Right kidney (tissue), 1 donor: ENCODE measurements at regions not wholly inside any gene's neighbourhood (a gene's known extent, or its start where the extent isn't known, plus 50 kb on each side); places are given as distances from the start of the nearest gene placed in this dataset.

ENCODE experiments used
- DNase-seq: peaks from one replicate; pipeline ENCODE4 v3.0.0-alpha.2; 2016

DNA sequence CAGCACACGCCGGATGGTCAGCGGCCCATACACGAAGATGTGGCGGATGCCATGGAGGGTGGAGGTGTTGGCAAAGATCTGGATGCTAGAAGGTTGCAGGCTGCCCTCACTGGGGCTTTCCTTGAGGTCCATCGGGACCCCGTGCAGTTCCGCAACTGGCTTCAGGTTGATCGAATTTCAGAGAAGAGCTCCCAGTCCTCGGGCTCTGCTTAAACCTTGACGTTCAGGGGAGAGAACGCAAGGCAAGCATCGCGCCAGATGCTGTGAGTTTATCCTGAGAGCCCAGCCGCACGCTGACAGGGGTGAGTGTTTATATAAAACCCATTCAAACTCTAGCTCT, 98.7 kb upstream of the CCL2 start:
- DNase-seq, result no peak

GRCh38 chr17:34156741-34157589, 98.1 kb upstream of the CCL2 start:
- peak; percentile 52 for DNase-seq

- DNase-seq, result no peak
Observed at GRCh38 chr17:34161690-34162089, 93.4 kb upstream of the CCL2 start.

DNA sequence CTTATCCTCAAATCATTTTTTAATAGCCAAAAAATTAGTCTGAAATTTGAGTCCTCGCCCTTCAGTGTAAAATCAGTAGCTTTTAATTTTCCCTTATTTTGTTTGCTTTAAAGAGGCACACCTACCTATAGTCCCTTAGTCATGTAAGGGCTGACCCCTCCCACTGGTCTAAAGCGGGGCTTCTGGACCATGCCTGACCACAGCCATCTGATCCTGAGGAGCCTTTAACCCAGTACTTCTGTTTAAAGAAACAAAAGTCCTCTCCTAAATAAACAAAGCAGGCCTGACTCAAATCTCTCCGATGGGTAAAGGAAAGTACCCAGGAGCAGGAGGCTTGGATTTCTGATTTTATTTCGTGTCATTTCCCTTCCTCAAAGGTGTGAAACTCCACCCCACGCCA, 92.0 kb upstream of the CCL2 start:
- no peak for DNase-seq

DNA sequence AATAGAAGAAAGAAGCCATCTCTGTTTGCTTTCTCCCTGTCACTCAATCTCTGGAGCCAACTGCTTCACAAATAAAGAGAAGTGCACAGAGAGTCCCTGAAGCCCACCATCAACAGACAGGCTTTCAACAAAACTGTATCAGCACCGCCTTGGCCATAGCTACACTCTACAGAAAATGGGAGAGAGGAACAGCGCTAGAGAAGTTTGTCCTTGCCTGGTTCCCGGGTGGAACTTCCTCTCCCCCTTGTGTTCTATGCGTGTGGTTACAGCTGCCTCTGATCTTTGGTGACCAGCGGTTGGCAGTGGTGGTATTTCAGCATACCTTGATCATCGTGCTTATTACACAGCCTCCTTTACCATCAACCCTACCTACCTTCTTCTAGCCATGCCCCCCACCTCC, 91.4 kb upstream of the CCL2 start:
- DNase-seq, result no peak

DNA sequence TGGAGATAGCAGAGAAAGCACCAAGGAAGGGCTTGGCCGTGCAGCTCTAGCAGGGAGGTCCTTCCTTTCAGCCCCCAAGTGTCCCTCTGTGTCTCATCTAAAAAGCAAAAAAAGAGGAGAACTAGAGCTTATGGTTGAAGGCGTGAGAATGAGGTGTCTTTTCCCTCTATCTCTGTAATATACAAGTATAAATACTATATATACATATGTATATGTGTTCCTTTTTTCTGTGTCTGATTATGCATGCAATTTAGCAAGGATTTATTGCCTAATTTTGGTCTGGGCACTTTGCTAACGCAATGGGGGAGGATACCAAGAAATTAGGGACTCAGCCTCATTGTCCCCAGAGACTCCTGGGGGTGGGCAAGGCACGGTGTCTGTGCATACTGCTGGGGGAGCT, 90.2 kb upstream of the CCL2 start:
- DNase-seq, result no peak

GRCh38 chr17:34166352-34166751, 88.7 kb upstream of the CCL2 start:
- DNase-seq, result no peak

DNA sequence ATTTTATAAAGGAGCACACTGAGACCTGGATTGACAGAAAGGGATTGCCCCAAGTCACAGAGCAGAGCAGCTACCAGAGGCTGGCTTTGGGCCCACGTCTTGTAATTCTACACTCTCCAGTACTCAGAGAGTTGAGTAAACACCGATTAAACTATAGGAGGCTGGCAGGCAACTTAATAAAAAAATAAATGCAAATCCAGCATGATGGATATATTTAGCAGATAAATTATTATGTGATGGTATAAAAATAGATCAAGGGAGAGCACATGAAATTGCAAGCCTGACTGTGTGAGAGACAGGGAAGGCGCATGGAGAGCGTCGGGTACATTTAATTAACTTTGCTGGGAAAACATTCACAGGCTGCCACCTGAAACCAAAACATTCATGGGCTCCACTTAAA, 87.7 kb upstream of the CCL2 start:
- no peak for DNase-seq

DNA sequence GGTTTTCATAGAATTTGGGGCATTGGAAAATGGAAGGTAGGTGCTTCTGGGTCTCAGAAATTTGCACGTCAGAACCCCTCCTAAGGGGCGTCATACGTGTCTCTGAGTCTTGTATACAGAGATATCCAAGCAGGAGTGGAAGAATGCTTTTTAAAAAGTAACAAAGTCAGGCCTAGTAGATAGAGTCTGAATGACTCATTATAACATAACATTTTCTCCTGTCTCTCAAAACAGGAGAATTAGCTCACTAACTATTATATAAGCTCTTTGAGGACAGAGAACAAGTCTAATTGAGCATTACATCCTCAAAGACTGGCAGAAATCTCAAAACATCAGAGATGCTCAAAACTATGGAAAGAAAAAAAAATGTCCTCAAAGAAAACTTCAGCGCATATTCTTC, 86.1 kb upstream of the CCL2 start:
- DNase-seq, result no peak

GRCh38 chr17:34169496-34169895, 85.6 kb upstream of the CCL2 start:
- DNase-seq, result no peak

- DNase-seq, result no peak
Observed at GRCh38 chr17:34171245-34171818, 83.8 kb upstream of the CCL2 start.

GRCh38 chr17:34172390-34172918, 82.6 kb upstream of the CCL2 start:
- no peak for DNase-seq

- no peak for DNase-seq
Observed at GRCh38 chr17:34173241-34173640, 81.8 kb upstream of the CCL2 start.

GRCh38 chr17:34174496-34174895, 80.6 kb upstream of the CCL2 start:
- DNase-seq, result no peak

DNA sequence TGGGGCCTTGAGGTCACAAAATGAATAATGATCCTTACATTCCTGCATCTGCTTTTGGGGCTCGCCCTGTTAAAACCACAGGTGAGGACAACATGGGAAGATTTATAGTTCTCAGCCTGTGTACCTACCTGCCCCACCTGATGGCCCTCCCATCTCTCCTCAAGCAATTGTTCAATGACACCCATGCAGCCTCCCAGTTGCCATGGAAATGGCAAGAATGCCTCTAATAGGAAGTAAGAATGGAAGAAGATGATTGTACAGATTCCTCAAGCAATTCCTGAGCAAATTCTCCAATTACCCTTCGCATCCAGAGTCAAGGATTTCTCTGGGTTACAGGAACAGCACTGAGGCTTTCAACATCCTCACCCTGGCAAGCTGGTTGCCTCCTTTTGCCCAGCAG, 78.6 kb upstream of the CCL2 start:
- DNase-seq, result no peak

- DNase-seq, result no peak
Observed at GRCh38 chr17:34177642-34178041, 77.4 kb upstream of the CCL2 start.

DNA sequence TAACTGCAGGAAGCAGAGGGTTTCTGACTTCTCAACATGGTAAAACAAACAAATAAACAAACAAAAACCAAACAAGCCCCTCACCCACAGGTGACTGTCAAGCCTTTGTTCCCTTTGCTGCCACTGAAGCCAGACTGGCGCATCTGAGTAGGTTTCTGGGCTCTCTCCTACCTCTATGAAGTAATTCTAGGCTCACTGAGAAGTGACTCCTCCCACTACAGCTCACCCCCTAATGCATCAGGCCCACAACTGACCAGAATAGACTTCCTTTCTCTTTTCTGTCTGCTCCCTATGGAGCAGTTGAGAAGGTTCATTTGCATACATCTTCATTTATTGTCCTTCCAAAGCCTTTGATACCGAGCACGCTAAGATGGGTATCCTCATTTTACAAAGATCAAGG, 77.0 kb upstream of the CCL2 start:
- no peak for DNase-seq

GRCh38 chr17:34182036-34182803, 72.9 kb upstream of the CCL2 start:
- no peak for DNase-seq

DNA sequence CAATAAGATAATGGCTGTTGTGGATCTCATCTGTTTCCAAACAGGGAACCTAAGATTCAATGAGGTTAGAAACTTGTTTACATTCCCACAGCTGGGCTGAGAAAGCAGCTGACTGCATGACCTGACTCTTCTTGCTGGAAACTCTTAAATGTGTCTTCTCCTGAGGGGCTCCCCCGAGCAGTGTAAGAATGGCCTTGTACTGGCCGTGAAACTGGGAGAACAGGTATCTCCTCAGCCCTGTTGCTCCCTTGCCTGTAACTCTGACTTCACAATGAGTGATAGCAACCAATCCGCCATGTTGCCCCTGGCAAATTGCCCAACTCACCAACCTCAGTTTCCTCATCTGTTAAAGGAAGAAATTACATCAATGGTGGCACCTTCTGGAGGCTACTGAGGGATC, 59.1 kb upstream of the CCL2 start:
- no peak for DNase-seq

DNA sequence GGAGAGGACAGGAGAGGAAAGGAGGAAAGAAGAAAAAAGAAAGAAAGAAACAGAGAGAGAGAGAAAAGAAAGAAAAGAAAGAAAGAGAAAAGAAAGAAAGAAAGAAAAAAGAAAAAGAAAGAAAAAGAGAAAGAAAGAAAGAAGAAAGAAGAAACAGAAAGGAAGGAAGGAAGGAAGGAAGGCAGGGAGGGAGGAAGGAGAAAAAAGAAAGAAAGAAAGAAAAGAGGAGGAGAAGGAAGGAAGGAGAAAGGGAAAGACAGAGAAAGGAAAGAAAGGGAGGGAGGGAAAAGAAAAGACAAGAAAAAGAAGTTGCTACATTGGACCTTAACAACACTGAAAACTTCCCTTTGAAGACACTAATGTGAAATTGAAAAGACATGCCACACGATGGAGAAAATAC, 56.6 kb upstream of the CCL2 start:
- DNase-seq, result no peak

DNA sequence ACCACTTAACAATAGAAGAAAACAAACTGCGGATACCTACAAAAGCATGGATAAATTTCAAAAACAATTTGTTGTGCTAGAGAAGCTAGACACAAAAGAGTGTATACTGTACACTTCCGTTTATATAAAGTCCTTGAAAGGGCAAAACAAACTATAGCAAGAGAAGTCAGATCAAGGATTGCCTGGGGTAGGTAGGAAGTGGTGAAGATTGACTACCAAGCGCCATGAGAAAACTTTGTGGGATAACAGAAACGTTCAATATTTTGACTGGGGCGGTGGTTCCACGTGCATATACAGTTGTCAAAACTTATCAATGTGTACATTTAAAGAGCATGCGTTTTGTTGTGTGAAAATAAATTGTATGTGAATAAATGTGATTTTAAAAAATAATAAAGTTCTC, 55.6 kb upstream of the CCL2 start:
- DNase-seq, result no peak

DNA sequence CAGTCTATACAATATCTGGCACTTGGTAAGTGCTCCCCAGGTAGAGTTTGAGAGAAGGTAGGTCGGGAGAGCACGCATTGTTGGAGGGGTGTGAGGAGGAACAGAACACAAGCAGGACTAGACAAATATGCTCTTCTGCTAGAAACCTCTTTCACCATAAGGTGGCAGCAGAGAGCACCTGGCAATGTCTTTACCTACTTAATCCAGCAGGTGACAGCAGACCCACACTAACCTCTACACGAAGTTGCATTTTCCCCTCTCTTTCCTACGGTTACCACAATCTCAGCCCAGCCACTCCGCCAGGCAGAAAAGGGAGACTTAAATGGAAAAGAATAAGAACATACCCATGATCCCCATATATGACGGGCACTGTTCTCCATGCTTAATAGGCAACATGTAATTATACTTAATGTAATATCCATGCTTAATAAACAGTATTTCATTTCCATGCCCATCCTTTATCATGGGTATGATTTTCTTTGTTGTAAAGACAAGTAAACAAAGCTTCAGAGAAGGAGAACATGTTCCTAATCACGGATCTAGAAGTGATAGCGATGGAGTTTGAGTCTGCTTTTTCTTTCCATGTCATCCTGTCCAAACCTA, 55.1 kb upstream of the CCL2 start:
- DNase-seq, result peak; percentile 48

DNA sequence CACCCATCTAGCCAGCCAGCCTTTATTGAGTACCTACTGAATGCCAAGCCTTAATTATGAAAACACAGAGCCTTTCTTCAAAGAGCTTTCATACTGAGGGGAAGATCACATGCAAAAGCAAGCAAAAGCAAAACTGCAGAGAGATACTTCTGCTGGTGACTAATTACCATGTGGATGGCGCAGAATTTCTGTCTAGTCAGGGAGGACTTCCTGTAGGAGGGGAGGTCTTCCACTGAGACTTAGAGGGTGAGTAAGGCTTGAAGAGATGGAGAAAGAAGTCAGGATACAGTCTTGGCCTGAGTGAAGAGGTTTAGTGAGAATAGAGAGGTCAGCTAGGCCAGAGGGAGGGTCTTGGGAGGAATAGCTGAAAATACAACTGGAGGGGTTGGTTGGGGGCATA, 53.9 kb upstream of the CCL2 start:
- no peak for DNase-seq
